Epithelial cell of proximal tubule (primary cell): ENCODE measurements at regions not wholly inside any gene's neighbourhood (a gene's known extent, or its start where the extent isn't known, plus 50 kb on each side); places are given as distances from the start of the nearest gene placed in this dataset.
A peak's percentile ranks its signal among the peaks of the same experiment; 100 is the strongest.

ENCODE experiments used
- DNase-seq: peaks from one replicate; pipeline ENCODE4 v3.0.0-alpha.2; 2011; ENCODE audit warnings: low read depth
- H3K4me3 ChIP-seq: 2 replicates; pipeline ENCODE4 v1.5.1; 2011; ENCODE audit warnings: low read depth, mild to moderate bottlenecking, low read length
- CTCF ChIP-seq: conservative IDR thresholded peaks from 2 replicates; pipeline ENCODE4 v1.5.1; 2012; ENCODE audit warnings: low read depth, mild to moderate bottlenecking, low read length

GRCh38 chr3:22361521-22361920 lies 610.5 kb upstream of the ZNF385D start:
- no peak overlapping the region for H3K4me3 ChIP-seq
- TF ChIP-seq CTCF: no peak
- no peak for DNase-seq

GRCh38 chr3:22364851-22365250 lies 613.8 kb upstream of the ZNF385D start:
- H3K4me3 ChIP-seq: no peak overlapping the region
- TF ChIP-seq CTCF: no peak
- DNase-seq: no peak

GRCh38 chr3:22366781-22367180 lies 615.8 kb upstream of the ZNF385D start:
- H3K4me3 ChIP-seq: no peak overlapping the region
- no peak for DNase-seq
- no peak for TF ChIP-seq CTCF

DNA sequence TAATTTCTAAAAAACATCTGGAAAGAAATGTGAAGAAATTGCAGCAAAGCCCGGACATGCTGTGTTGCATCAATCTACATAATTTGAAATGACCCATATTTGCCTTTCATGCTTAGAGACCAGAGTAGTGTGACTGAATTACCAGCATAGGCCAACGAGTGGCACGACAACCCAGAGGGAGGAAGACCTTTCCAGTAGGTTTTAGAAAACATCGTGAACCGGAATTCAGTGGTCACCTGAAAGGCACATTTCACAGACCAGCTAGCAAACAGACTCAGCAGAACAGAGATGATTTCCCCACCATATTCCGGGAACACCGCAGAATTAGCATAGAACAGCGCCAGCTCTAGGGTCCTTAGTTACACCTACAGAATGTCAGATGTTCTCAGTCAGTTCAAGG lies 620.0 kb upstream of the ZNF385D start:
- TF ChIP-seq CTCF: no peak
- no peak overlapping the region for H3K4me3 ChIP-seq
- DNase-seq: no peak

GRCh38 chr3:22371607-22372291 lies 620.7 kb upstream of the ZNF385D start:
- TF ChIP-seq CTCF: no peak
- H3K4me3 ChIP-seq: peak overlapping the region; percentile 23
- no peak for DNase-seq

DNA sequence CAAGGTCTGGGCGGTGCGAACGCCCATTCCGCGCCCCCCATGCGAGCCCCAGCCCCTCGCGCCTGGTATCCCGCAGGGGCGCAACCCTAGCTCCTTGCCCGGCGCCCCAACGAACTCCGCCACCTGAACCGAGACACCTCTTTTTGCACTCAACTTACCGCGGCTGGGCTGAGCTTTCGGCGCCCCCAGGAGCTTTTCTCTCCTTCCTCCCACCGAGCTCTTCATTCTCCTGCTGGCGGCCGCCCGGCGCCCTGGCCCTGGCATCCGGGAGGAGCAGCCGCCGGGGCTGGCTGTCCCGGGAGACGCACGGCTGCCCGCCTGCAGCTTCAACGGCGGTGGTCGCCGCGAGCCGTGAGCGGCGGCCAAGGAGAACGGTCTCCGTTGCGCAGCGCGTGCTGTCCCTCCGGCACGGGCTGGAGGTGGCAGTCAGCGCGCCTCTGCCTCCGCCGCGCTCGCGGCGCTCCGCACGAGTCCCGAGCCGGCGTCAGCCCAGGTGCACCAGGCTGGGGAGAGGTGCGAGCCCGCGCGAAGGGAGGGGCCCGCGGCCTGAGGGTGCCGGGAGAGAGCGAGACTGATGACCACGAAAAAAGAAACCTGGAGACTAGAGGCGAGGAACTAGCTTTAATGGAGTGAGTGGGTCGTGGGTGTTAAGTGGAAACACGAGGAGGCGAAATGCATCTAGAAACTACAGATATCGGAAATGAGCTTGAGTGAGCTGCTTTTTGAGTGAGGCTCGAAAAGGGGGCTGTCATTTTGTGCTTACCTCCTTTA lies 621.5 kb upstream of the ZNF385D start:
- no peak for DNase-seq
- peak overlapping the region; percentile 23 for H3K4me3 ChIP-seq
- TF ChIP-seq CTCF: no peak
